ENCODE measurements at regions not wholly inside any gene's neighbourhood (a gene's known extent, or its start where the extent isn't known, plus 50 kb on each side); places are given as distances from the start of the nearest gene placed in this dataset.

DNA sequence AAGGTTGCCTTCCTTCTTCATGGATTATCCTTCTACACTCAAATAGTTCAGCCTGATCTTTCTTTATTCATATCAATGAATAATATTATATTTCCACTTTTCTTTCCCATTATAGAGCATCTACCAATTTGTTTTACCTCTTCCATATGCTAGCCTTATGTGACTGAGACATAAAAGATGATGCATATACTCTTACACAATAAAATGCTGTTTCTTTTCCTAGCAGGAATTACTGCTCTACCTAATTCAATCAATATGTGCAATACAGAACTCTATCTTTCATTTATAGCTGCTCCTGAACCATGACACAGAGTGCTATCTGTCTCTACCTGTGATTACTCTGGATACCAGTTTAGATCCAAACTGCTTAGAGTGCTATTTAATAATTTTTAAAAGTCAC lies 2334.0 kb downstream of the PCDH7 start:
- TF ChIP-seq, protein P1, sequence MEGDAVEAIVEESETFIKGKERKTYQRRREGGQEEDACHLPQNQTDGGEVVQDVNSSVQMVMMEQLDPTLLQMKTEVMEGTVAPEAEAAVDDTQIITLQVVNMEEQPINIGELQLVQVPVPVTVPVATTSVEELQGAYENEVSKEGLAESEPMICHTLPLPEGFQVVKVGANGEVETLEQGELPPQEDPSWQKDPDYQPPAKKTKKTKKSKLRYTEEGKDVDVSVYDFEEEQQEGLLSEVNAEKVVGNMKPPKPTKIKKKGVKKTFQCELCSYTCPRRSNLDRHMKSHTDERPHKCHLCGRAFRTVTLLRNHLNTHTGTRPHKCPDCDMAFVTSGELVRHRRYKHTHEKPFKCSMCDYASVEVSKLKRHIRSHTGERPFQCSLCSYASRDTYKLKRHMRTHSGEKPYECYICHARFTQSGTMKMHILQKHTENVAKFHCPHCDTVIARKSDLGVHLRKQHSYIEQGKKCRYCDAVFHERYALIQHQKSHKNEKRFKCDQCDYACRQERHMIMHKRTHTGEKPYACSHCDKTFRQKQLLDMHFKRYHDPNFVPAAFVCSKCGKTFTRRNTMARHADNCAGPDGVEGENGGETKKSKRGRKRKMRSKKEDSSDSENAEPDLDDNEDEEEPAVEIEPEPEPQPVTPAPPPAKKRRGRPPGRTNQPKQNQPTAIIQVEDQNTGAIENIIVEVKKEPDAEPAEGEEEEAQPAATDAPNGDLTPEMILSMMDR (IDR thresholded peaks at IDR 0.05 in 4 of 5, conservative IDR thresholded peaks at IDR 0.05 in 1 of 5), result no peak
- TF ChIP-seq POLR2A (IDR thresholded peaks at IDR 0.05), result no peak
